GM12892 (cell line): ENCODE measurements at regions not wholly inside any gene's neighbourhood (a gene's known extent, or its start where the extent isn't known, plus 50 kb on each side); places are given as distances from the start of the nearest gene placed in this dataset.

Experiments
- POLR2AphosphoS5 ChIP-seq: IDR thresholded peaks from 2 replicates; pipeline ENCODE4 v1.6.1; 2011; ENCODE audit warnings: low read depth, low read length, control low read depth
- TAF1 ChIP-seq: IDR thresholded peaks from 2 replicates; pipeline ENCODE4 v1.6.1; 2011; ENCODE audit warnings: low read depth, mild to moderate bottlenecking, control low read depth, low read length, borderline replicate concordance

DNA sequence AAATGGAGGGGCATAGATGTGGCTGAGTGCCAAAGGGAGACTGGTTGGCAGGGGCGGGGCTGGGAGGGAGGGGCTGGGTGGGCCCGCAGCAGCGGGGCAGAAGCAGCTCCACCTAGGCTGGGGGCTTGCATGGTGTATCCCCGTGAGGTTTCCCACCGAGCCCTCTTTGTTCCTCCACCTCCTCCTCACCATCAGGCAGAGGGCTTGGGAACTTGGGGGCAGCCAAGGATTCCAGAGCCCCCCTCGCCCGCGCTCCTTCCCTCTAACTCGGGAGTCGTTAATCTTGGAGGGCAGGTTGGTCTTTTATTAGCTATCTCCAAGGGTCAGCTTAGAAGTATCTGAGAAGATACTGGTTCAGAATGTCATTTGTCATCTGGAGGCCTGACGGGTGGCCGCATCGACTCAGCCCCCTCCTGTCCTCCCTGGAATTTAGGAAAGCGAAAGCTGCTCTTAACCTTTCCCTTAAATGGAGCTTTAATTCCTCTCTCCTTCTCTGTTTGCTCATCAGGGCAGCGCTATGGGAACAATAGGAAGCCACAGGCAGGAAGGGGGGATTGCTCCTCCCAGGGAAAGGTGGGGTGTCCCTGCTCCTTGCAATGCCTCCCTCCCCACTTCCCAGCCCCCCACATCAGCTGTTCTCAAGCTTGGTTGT, 274.3 kb upstream of the XYLT1 start:
- TF ChIP-seq POLR2AphosphoS5 = no peak
- no peak for TF ChIP-seq TAF1
